HepG2 (cell line): ENCODE measurements at regions not wholly inside any gene's neighbourhood (a gene's known extent, or its start where the extent isn't known, plus 50 kb on each side); places are given as distances from the start of the nearest gene placed in this dataset.

Experiments used
- ARID2 ChIP-seq: sonication (generic); formaldehyde crosslinking; IDR thresholded peaks from 2 replicates; pipeline ENCODE4 v1.8.1; 2022; ENCODE audit warnings: mild to moderate bottlenecking, missing genetic modification reagents, borderline replicate concordance
- BRCA1 ChIP-seq: sonication (generic); formaldehyde crosslinking; IDR thresholded peaks from 2 replicates; pipeline ENCODE4 v1.4.0; 2020; ENCODE audit warnings: missing genetic modification reagents
- CHCHD3 ChIP-seq: sonication (generic); formaldehyde crosslinking; IDR thresholded peaks from 2 replicates; pipeline ENCODE4 v1.8.0; 2022; ENCODE audit warnings: mild to moderate bottlenecking, missing genetic modification reagents, moderate library complexity
- EED ChIP-seq: sonication (generic); formaldehyde crosslinking; IDR thresholded peaks from 2 replicates; pipeline ENCODE4 v1.5.0; 2020; ENCODE audit warnings: mild to moderate bottlenecking, missing genetic modification reagents
- ERF ChIP-seq: IDR thresholded peaks from 2 replicates; pipeline ENCODE4 v1.6.1; 2018; ENCODE audit warnings: missing biosample characterization, missing genetic modification reagents
- KDM5A ChIP-seq: fragments of 200-600 bp; sonication (generic); IDR thresholded peaks from 2 replicates; pipeline ENCODE4 v1.7.0; 2018; ENCODE audit warnings: antibody characterized with exemption, mild to moderate bottlenecking, low read length, borderline replicate concordance
- MTA3 ChIP-seq: sonication (generic); formaldehyde crosslinking; IDR thresholded peaks from 2 replicates; pipeline ENCODE4 v1.4.0; 2020; ENCODE audit warnings: missing genetic modification reagents
- NAIF1 ChIP-seq: sonication (generic); formaldehyde crosslinking; IDR thresholded peaks from 2 replicates; pipeline ENCODE4 v1.5.0; 2020; ENCODE audit warnings: mild to moderate bottlenecking, missing genetic modification reagents, borderline replicate concordance
- NFKB2 ChIP-seq: sonication (generic); formaldehyde crosslinking; IDR thresholded peaks from 2 replicates; pipeline ENCODE4 v1.4.0; 2020; ENCODE audit warnings: missing genetic modification reagents, borderline replicate concordance
- PAF1 ChIP-seq: IDR thresholded peaks from 2 replicates; pipeline ENCODE4 v1.6.1; 2016; ENCODE audit warnings: missing genetic modification reagents, missing compliant biosample characterization
- PPARG ChIP-seq: conservative IDR thresholded peaks from 2 replicates; pipeline ENCODE4 v1.6.1; 2016; ENCODE audit warnings: missing biosample characterization, missing genetic modification reagents
- RELA ChIP-seq: sonication (generic); formaldehyde crosslinking; IDR thresholded peaks from 2 replicates; pipeline ENCODE4 v1.4.0; 2020; ENCODE audit warnings: missing genetic modification reagents
- RFXANK ChIP-seq: IDR thresholded peaks from 2 replicates; pipeline ENCODE4 v1.6.1; 2016
- ZMYM4 ChIP-seq: sonication (generic); formaldehyde crosslinking; IDR thresholded peaks from 2 replicates; pipeline ENCODE4 v1.8.1; 2023; ENCODE audit warnings: mild to moderate bottlenecking, missing genetic modification reagents
- ZNF232 ChIP-seq: sonication (generic); formaldehyde crosslinking; IDR thresholded peaks from 2 replicates; pipeline ENCODE4 v1.4.0; 2020; ENCODE audit warnings: missing genetic modification reagents, borderline replicate concordance
- ZNF263 ChIP-seq: sonication (generic); formaldehyde crosslinking; IDR thresholded peaks from 2 replicates; pipeline ENCODE4 v1.4.0; 2020; ENCODE audit warnings: missing genetic modification reagents
- ZNF460 ChIP-seq: sonication (generic); formaldehyde crosslinking; IDR thresholded peaks from 2 replicates; pipeline ENCODE4 v1.5.1; 2020; ENCODE audit warnings: missing genetic modification reagents, mild to moderate bottlenecking, borderline replicate concordance
- ZNF644 ChIP-seq: IDR thresholded peaks from 2 replicates; pipeline ENCODE4 v1.6.1; 2016; ENCODE audit warnings: low read depth
- ZSCAN12 ChIP-seq: sonication (generic); formaldehyde crosslinking; IDR thresholded peaks from 2 replicates; pipeline ENCODE4 v1.9.0; 2021; ENCODE audit warnings: mild to moderate bottlenecking, missing genetic modification reagents
- ZSCAN20 ChIP-seq: sonication (generic); formaldehyde crosslinking; IDR thresholded peaks from 2 replicates; pipeline ENCODE4 v1.4.0; 2020; ENCODE audit warnings: missing genetic modification reagents, mild to moderate bottlenecking, borderline replicate concordance
- TF ChIP-seq, protein P1 (sequence below): sonication (generic); formaldehyde crosslinking; IDR thresholded peaks from 2 replicates; pipeline ENCODE4 v1.5.0; 2020; ENCODE audit warnings: mild to moderate bottlenecking, low read depth, missing genetic modification reagents, borderline replicate concordance
- TF ChIP-seq, protein P2 (sequence below): sonication (generic); formaldehyde crosslinking; IDR thresholded peaks from 2 replicates; pipeline ENCODE4 v1.5.0; 2020; ENCODE audit warnings: missing genetic modification reagents
- TF ChIP-seq, protein P3 (sequence below): sonication (generic); formaldehyde crosslinking; IDR thresholded peaks from 2 replicates; pipeline ENCODE4 v1.5.0; 2020; ENCODE audit warnings: mild to moderate bottlenecking, missing genetic modification reagents
- TF ChIP-seq, protein P4 (sequence below): sonication (generic); formaldehyde crosslinking; IDR thresholded peaks from 2 replicates; pipeline ENCODE4 v1.4.0; 2020; ENCODE audit warnings: missing genetic modification reagents, low read depth, mild to moderate bottlenecking, borderline replicate concordance
- TF ChIP-seq, protein P5 (sequence below): sonication (generic); formaldehyde crosslinking; IDR thresholded peaks from 2 replicates; pipeline ENCODE4 v1.5.0; 2020; ENCODE audit warnings: mild to moderate bottlenecking, missing genetic modification reagents

DNA sequence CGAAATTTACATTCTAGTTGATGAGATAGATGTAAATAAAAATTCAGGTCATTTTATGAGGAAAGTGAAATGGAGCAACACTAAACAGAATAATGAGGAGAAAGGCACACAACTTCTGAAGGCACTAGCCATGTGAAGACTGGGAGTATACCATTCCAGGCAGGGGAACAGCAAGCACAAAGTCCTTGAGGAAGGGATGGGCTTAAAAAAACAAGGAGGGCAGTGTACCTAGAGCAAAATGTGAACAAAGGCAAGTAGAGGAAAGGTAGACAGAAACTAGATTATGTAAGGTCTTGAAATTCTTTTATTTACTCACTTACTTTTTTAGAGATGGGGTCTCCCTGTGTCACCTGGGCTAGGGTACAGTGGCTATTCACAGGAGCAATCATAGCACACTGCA is 54.1 kb upstream of the LRIG2 start (continued):
- TF ChIP-seq, protein P1, sequence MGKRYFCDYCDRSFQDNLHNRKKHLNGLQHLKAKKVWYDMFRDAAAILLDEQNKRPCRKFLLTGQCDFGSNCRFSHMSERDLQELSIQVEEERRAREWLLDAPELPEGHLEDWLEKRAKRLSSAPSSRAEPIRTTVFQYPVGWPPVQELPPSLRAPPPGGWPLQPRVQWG (CRISPR knock-in tag), result no peak
- TF ChIP-seq ZNF460 (CRISPR knock-in tag) (no peak), CHCHD3 (no peak), ZMYM4 (peak; percentile 59; the same call in 1 of the 2 replicates), NAIF1 (CRISPR knock-in tag) (no peak), RFXANK (CRISPR knock-in tag) (no peak), ZNF644 (no peak), NFKB2 (CRISPR knock-in tag) (no peak), PAF1 (CRISPR knock-in tag) (no peak), ZNF263 (CRISPR knock-in tag) (no peak), PPARG (CRISPR knock-in tag) (peak; percentile 85), ERF (CRISPR knock-in tag) (0 out of 2 replicates have a peak, but pooled peaks have one; percentile 26), ZNF232 (CRISPR knock-in tag) (no peak), ARID2 (CRISPR knock-in tag) (no peak), RELA (no peak), EED (CRISPR knock-in tag) (no peak), KDM5A (no peak), MTA3 (CRISPR knock-in tag) (no peak), ZSCAN20 (CRISPR knock-in tag) (no peak), ZSCAN12 (no peak), BRCA1 (no peak)
- TF ChIP-seq, protein P2, sequence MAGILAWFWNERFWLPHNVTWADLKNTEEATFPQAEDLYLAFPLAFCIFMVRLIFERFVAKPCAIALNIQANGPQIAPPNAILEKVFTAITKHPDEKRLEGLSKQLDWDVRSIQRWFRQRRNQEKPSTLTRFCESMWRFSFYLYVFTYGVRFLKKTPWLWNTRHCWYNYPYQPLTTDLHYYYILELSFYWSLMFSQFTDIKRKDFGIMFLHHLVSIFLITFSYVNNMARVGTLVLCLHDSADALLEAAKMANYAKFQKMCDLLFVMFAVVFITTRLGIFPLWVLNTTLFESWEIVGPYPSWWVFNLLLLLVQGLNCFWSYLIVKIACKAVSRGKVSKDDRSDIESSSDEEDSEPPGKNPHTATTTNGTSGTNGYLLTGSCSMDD (CRISPR knock-in tag), result no peak
- TF ChIP-seq, protein P3, sequence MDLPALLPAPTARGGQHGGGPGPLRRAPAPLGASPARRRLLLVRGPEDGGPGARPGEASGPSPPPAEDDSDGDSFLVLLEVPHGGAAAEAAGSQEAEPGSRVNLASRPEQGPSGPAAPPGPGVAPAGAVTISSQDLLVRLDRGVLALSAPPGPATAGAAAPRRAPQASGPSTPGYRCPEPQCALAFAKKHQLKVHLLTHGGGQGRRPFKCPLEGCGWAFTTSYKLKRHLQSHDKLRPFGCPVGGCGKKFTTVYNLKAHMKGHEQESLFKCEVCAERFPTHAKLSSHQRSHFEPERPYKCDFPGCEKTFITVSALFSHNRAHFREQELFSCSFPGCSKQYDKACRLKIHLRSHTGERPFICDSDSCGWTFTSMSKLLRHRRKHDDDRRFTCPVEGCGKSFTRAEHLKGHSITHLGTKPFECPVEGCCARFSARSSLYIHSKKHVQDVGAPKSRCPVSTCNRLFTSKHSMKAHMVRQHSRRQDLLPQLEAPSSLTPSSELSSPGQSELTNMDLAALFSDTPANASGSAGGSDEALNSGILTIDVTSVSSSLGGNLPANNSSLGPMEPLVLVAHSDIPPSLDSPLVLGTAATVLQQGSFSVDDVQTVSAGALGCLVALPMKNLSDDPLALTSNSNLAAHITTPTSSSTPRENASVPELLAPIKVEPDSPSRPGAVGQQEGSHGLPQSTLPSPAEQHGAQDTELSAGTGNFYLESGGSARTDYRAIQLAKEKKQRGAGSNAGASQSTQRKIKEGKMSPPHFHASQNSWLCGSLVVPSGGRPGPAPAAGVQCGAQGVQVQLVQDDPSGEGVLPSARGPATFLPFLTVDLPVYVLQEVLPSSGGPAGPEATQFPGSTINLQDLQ, result no peak
- TF ChIP-seq, protein P4, sequence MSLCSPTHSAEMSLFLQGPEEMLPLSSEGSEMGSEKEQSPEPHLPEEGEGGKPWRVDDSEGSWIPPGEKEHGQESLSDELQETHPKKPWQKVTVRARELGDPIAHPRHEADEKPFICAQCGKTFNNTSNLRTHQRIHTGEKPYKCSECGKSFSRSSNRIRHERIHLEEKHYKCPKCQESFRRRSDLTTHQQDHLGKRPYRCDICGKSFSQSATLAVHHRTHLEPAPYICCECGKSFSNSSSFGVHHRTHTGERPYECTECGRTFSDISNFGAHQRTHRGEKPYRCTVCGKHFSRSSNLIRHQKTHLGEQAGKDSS (CRISPR knock-in tag), result no peak
- TF ChIP-seq, protein P5, sequence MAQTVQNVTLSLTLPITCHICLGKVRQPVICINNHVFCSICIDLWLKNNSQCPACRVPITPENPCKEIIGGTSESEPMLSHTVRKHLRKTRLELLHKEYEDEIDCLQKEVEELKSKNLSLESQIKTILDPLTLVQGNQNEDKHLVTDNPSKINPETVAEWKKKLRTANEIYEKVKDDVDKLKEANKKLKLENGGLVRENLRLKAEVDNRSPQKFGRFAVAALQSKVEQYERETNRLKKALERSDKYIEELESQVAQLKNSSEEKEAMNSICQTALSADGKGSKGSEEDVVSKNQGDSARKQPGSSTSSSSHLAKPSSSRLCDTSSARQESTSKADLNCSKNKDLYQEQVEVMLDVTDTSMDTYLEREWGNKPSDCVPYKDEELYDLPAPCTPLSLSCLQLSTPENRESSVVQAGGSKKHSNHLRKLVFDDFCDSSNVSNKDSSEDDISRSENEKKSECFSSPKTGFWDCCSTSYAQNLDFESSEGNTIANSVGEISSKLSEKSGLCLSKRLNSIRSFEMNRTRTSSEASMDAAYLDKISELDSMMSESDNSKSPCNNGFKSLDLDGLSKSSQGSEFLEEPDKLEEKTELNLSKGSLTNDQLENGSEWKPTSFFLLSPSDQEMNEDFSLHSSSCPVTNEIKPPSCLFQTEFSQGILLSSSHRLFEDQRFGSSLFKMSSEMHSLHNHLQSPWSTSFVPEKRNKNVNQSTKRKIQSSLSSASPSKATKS, result no peak
